Stimulated activated CD8-positive, alpha-beta memory T cell treated with anti-CD3 and anti-CD28 coated beads, Interleukin-2, amount 100 ng/mL, for 1 hour (primary cell): ENCODE measurements at regions not wholly inside any gene's neighbourhood (a gene's known extent, or its start where the extent isn't known, plus 50 kb on each side); places are given as distances from the start of the nearest gene placed in this dataset.

Source experiments
- DNase-seq, 2 donors: peaks; one replicate each; pipeline ENCODE4 v3.0.0-alpha.2; 2020; ENCODE audit warnings: low read depth in 2 of 2

- no peak for DNase-seq
Measured at GRCh38 chr9:109830545-109830944, 50.5 kb downstream of the PALM2AKAP2 start.

- no peak for DNase-seq
Measured at GRCh38 chr9:109831998-109832658, 52.1 kb downstream of the PALM2AKAP2 start.

GRCh38 chr9:109834855-109835254 is 54.9 kb downstream of the PALM2AKAP2 start:
- DNase-seq = no peak

- DNase-seq = no peak
Measured at GRCh38 chr9:109843641-109844040, 63.6 kb downstream of the PALM2AKAP2 start.

GRCh38 chr9:109845226-109845625 is 65.2 kb downstream of the PALM2AKAP2 start:
- DNase-seq = no peak

GRCh38 chr9:109846776-109847175 is 66.8 kb downstream of the PALM2AKAP2 start:
- DNase-seq = no peak

GRCh38 chr9:109852556-109852955 is 72.6 kb downstream of the PALM2AKAP2 start:
- DNase-seq = no peak

- DNase-seq = no peak
Measured at GRCh38 chr9:109855540-109855939, 75.5 kb downstream of the PALM2AKAP2 start.

- no peak for DNase-seq
Measured at GRCh38 chr9:109856785-109857184, 76.8 kb downstream of the PALM2AKAP2 start.

GRCh38 chr9:109857336-109857735 is 77.3 kb downstream of the PALM2AKAP2 start:
- no peak for DNase-seq

GRCh38 chr9:109859447-109859846 is 79.4 kb downstream of the PALM2AKAP2 start:
- no peak for DNase-seq

GRCh38 chr9:109860521-109860920 is 80.5 kb downstream of the PALM2AKAP2 start:
- DNase-seq = no peak

GRCh38 chr9:109861499-109861898 is 81.5 kb downstream of the PALM2AKAP2 start:
- DNase-seq = no peak

- DNase-seq = no peak
Measured at GRCh38 chr9:109861918-109862317, 81.9 kb downstream of the PALM2AKAP2 start.

GRCh38 chr9:109862452-109862851 is 82.5 kb downstream of the PALM2AKAP2 start:
- no peak for DNase-seq

- no peak for DNase-seq
Measured at GRCh38 chr9:109863961-109864360, 84.0 kb downstream of the PALM2AKAP2 start.

GRCh38 chr9:109865521-109865920 is 85.5 kb downstream of the PALM2AKAP2 start:
- DNase-seq = no peak

GRCh38 chr9:109868207-109868606 is 88.2 kb downstream of the PALM2AKAP2 start:
- no peak for DNase-seq

GRCh38 chr9:109868722-109869121 is 88.7 kb downstream of the PALM2AKAP2 start:
- no peak for DNase-seq

GRCh38 chr9:109870365-109870764 is 90.4 kb downstream of the PALM2AKAP2 start:
- DNase-seq = no peak

- no peak for DNase-seq
Measured at GRCh38 chr9:109872901-109873300, 92.9 kb downstream of the PALM2AKAP2 start.

GRCh38 chr9:109875495-109876129 is 95.6 kb downstream of the PALM2AKAP2 start:
- no peak for DNase-seq

- DNase-seq = no peak
Measured at GRCh38 chr9:109880276-109881169, 100.5 kb downstream of the PALM2AKAP2 start.
